Sigmoid colon (tissue), 6 donors: ENCODE measurements at regions not wholly inside any gene's neighbourhood (a gene's known extent, or its start where the extent isn't known, plus 50 kb on each side); places are given as distances from the start of the nearest gene placed in this dataset.

Source experiments
- DNase-seq: peaks from one replicate; pipeline ENCODE4 v3.0.0-alpha.2; 2019
- H3K27ac ChIP-seq, 4 donors: fragments of 200-600 bp; sonication (generic); one replicate each; pipeline ENCODE4 v1.5.1; 2016 to 2019; ENCODE audit warnings: mild to moderate bottlenecking in 1 of 4
- H3K27me3 ChIP-seq, 3 donors: fragments of 200-600 bp; sonication (generic); one replicate each; pipeline ENCODE4 v1.5.1; 2019; ENCODE audit warnings: mild to moderate bottlenecking in 1 of 3
- H3K36me3 ChIP-seq, 4 donors: fragments of 200-600 bp; sonication (generic); one replicate each; pipeline ENCODE4 v1.5.1; 2016 to 2019
- H3K4me1 ChIP-seq, 4 donors: fragments of 200-600 bp; sonication (generic); one replicate each; pipeline ENCODE4 v1.5.1; 2017 to 2019
- H3K4me3 ChIP-seq, 4 donors: fragments of 200-600 bp; sonication (generic); one replicate each; pipeline ENCODE4 v1.5.1; 2017 to 2019; ENCODE audit warnings: mild to moderate bottlenecking in 2 of 4, moderate library complexity in 1 of 4
- H3K9me3 ChIP-seq, 4 donors: fragments of 200-600 bp in 3 of 4; sonication (generic) in 3 of 4; one replicate each; pipeline versions ENCODE4 v1.5.1 to v1.6.1; 2013 to 2019
- EP300 ChIP-seq, 4 donors: sonication (generic); formaldehyde crosslinking; IDR thresholded peaks; one replicate each; pipeline ENCODE4 v1.6.1; 2017; ENCODE audit warnings: antibody characterized with exemption in 4 of 4
- POLR2A ChIP-seq, 2 donors: fragments of 450-650 bp; IDR thresholded peaks; one replicate each; pipeline ENCODE4 v1.6.1; 2016; ENCODE audit warnings: antibody characterized with exemption in 2 of 2, mild to moderate bottlenecking in 2 of 2, moderate library complexity in 2 of 2
- POLR2AphosphoS5 ChIP-seq, 4 donors: sonication (generic); formaldehyde crosslinking; IDR thresholded peaks; one replicate each; pipeline ENCODE4 v1.6.1; 2017; ENCODE audit warnings: antibody characterized with exemption in 4 of 4
- WGBS, 2 donors: extraction: QIAGEN DNeasy Blood & Tissue Kit; methylation state at CpG; one replicate each; pipeline ENCODE4 v1.1.7; 2013; 5-methylcytosine and 5-hydroxymethylcytosine counted together
- intact Hi-C: fragments of 100-400 bp; cut with DNase I; formaldehyde crosslinking; loops from one replicate; pipeline ENCODE4 v1.15.1; 2023
- TF ChIP-seq, protein P1 (sequence below), 4 experiments: fragments of 450-650 bp in 3 of 4; fragments of 200-600 bp in 1 of 4; IDR thresholded peaks; one replicate each; pipeline ENCODE4 v1.5.1; 2016 to 2019; ENCODE audit warnings: antibody characterized with exemption in 4 of 4, mild to moderate bottlenecking in 3 of 4, moderate library complexity in 2 of 4
- donor health status: healthy with polysubstance abuse.
- donor health status: healthy.

DNA sequence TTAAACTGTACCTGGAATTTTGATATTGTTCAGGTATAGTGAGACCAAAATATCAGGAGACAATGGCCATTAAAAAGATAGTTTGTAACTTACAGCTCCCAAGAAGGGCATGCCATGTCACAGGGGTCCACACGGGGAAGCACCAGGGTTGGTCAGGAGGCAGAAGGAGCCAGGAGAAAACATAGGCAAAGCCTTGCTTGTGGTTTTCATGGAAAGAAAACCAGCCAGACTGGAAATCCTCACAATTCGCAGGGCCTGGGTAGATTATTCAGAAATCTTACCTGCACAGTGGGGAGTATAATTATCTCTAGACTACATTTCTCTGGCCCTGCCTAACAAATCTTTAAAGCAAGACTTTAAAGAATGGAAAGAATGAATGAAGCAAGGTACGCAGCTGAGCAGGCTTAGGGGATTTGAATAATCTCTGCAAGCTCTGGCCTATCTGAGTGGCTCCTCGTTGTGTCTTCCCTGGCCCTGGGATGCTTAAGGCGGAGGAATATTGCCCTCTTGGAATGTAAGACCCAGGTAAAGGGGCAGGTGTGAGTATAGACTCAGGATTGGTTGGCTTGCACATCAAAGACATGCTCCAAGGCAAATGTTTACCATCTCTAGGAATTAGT lies 66.9 kb upstream of the CDC42EP3 start:
- TF ChIP-seq POLR2AphosphoS5 (IDR thresholded peaks at IDR 0.05) (no peak), EP300 (IDR thresholded peaks at IDR 0.05) (no peak), POLR2A (IDR thresholded peaks at IDR 0.05) (no peak)
- TF ChIP-seq, protein P1, sequence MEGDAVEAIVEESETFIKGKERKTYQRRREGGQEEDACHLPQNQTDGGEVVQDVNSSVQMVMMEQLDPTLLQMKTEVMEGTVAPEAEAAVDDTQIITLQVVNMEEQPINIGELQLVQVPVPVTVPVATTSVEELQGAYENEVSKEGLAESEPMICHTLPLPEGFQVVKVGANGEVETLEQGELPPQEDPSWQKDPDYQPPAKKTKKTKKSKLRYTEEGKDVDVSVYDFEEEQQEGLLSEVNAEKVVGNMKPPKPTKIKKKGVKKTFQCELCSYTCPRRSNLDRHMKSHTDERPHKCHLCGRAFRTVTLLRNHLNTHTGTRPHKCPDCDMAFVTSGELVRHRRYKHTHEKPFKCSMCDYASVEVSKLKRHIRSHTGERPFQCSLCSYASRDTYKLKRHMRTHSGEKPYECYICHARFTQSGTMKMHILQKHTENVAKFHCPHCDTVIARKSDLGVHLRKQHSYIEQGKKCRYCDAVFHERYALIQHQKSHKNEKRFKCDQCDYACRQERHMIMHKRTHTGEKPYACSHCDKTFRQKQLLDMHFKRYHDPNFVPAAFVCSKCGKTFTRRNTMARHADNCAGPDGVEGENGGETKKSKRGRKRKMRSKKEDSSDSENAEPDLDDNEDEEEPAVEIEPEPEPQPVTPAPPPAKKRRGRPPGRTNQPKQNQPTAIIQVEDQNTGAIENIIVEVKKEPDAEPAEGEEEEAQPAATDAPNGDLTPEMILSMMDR (IDR thresholded peaks at IDR 0.05): no peak
- no peaks in the 10 kb centered on the region for H3K9me3 ChIP-seq
- WGBS, 2 donors: 79 to 93% methylated on average over 5 of the region's 5 CpGs
- H3K36me3 ChIP-seq: no peaks in the 10 kb centered on the region
- H3K4me3 ChIP-seq: no peak overlapping the region
- peaks cover 0 to 60% (median 25%) of the 10 kb centered on the region in 4 donors for H3K4me1 ChIP-seq
- H3K27ac ChIP-seq: peak overlapping the region in 3 of 4 donors; percentile 67 to 75 (median 71)
- H3K27me3 ChIP-seq: no peaks in the 10 kb centered on the region
- intact Hi-C loops: loop anchor here (5.0 kb wide), 1 partner anchor 34 kb away; no protein-coding TSS in a partner anchor
- no peak for DNase-seq

- no peak for TF ChIP-seq POLR2A (IDR thresholded peaks at IDR 0.05)
- TF ChIP-seq, protein P1 (IDR thresholded peaks at IDR 0.05): no peak
- no peak for TF ChIP-seq EP300 (IDR thresholded peaks at IDR 0.05)
- TF ChIP-seq POLR2AphosphoS5 (IDR thresholded peaks at IDR 0.05): no peak
- peaks cover 0 to 53% (median 21%) of the 10 kb centered on the region in 4 donors for H3K4me1 ChIP-seq
- H3K4me3 ChIP-seq: no peak overlapping the region
- intact Hi-C loops: loop anchor here (5.0 kb wide), 1 partner anchor 33 kb away; no protein-coding TSS in a partner anchor
- H3K9me3 ChIP-seq: no peaks in the 10 kb centered on the region
- H3K36me3 ChIP-seq: no peaks in the 10 kb centered on the region
- no peak for DNase-seq
- no peak overlapping the region for H3K27ac ChIP-seq
- H3K27me3 ChIP-seq: no peaks in the 10 kb centered on the region
- WGBS, 2 donors: 95 to 96% methylated on average over 4 of the region's 4 CpGs
These were observed 67.7 kb upstream of the CDC42EP3 start for GRCh38 chr2:37739153-37739552.

GRCh38 chr2:37740164-37740739 lies 68.8 kb upstream of the CDC42EP3 start:
- H3K27ac ChIP-seq: peak overlapping the region in 2 of 4 donors; percentile 10 to 24
- TF ChIP-seq, protein P1 (IDR thresholded peaks at IDR 0.05): no peak
- TF ChIP-seq EP300 (IDR thresholded peaks at IDR 0.05) (no peak), POLR2AphosphoS5 (IDR thresholded peaks at IDR 0.05) (no peak), POLR2A (IDR thresholded peaks at IDR 0.05) (no peak)
- WGBS, 2 donors: 86 to 87% methylated on average over 3 of the region's 3 CpGs
- H3K27me3 ChIP-seq: no peaks in the 10 kb centered on the region
- no peak for DNase-seq
- no peaks in the 10 kb centered on the region for H3K36me3 ChIP-seq
- H3K4me3 ChIP-seq: no peak overlapping the region
- no peaks in the 10 kb centered on the region for H3K9me3 ChIP-seq
- H3K4me1 ChIP-seq: peaks cover 0 to 42% (median 12%) of the 10 kb centered on the region in 4 donors
- intact Hi-C loops: no loop called here

- WGBS, 2 donors: 86 to 88% methylated on average over 4 of the region's 4 CpGs
- H3K4me1 ChIP-seq: peaks cover 0 to 22% (median 6%) of the 10 kb centered on the region in 4 donors
- no peak for DNase-seq
- intact Hi-C loops: no loop called here
- no peaks in the 10 kb centered on the region for H3K9me3 ChIP-seq
- no peaks in the 10 kb centered on the region for H3K27me3 ChIP-seq
- TF ChIP-seq EP300 (IDR thresholded peaks at IDR 0.05) (no peak), POLR2AphosphoS5 (IDR thresholded peaks at IDR 0.05) (no peak), POLR2A (IDR thresholded peaks at IDR 0.05) (no peak)
- TF ChIP-seq, protein P1 (IDR thresholded peaks at IDR 0.05): no peak
- no peaks in the 10 kb centered on the region for H3K36me3 ChIP-seq
- peak overlapping the region in 1 of 4 donors; percentile 49 for H3K27ac ChIP-seq
- no peak overlapping the region for H3K4me3 ChIP-seq
These were observed 70.8 kb upstream of the CDC42EP3 start for GRCh38 chr2:37742286-37742685.
